ENCODE measurements at regions not wholly inside any gene's neighbourhood (a gene's known extent, or its start where the extent isn't known, plus 50 kb on each side); places are given as distances from the start of the nearest gene placed in this dataset.
"Not testable (repeated sequence)": the region's sequence is repeated elsewhere in the genome, so short reads cannot be mapped to it uniquely, and the experiment has no call there.

- no TSS peak for BruUV-seq (replicated peaks)
- ChIA-PET POLR2A (ENCODE audit: low non-redundant PET) (no interaction called here), CTCF (no interaction called here)
- Histone ChIP-seq H3K4me3 (ENCODE audit: low read depth, low read length, poor library complexity, severe bottlenecking) (no peak overlapping the region), H3K9me3 (ENCODE audit: low read depth, low read length, poor library complexity, severe bottlenecking) (no peaks in the 10 kb centered on the region), H3K36me3 (ENCODE audit: insufficient read depth, low read length, poor library complexity, severe bottlenecking) (no peaks in the 10 kb centered on the region), H3K4me1 (ENCODE audit: insufficient read depth, low read length, poor library complexity, severe bottlenecking) (no peaks in the 10 kb centered on the region), H3K27ac (ENCODE audit: low read depth, low read length, poor library complexity, severe bottlenecking) (no peak overlapping the region), H3K27me3 (replicated peaks; ENCODE audit: insufficient read depth, low read depth, low read length, poor library complexity) (no peaks in the 10 kb centered on the region)
- DNase-seq (ENCODE audit: low spot score) = no peak
- intact Hi-C loops (cut with micrococcal nuclease; ENCODE audit: unreplicated experiment) = no loop called here
- TF ChIP-seq CTCF (conservative IDR thresholded peaks at IDR 0.05; ENCODE audit: low read depth, low read length) (no peak), EZH2 (IDR thresholded peaks at IDR 0.05; ENCODE audit: borderline replicate concordance, low read depth, low read length, poor library complexity, severe bottlenecking) (no peak)
Observed at GRCh38 chr12:94829552-94829951, 173.9 kb downstream of the NDUFA12 start.

- Histone ChIP-seq H3K36me3 (ENCODE audit: insufficient read depth, low read length, poor library complexity, severe bottlenecking) (no peaks in the 10 kb centered on the region), H3K4me1 (ENCODE audit: insufficient read depth, low read length, poor library complexity, severe bottlenecking) (no peaks in the 10 kb centered on the region), H3K4me3 (ENCODE audit: low read depth, low read length, poor library complexity, severe bottlenecking) (no peak overlapping the region), H3K27ac (ENCODE audit: low read depth, low read length, poor library complexity, severe bottlenecking) (no peak overlapping the region), H3K9me3 (ENCODE audit: low read depth, low read length, poor library complexity, severe bottlenecking) (peaks cover 4% of the 10 kb centered on the region), H3K27me3 (replicated peaks; ENCODE audit: insufficient read depth, low read depth, low read length, poor library complexity) (no peaks in the 10 kb centered on the region)
- DNase-seq (ENCODE audit: low spot score) = peak; percentile 13
- ChIA-PET CTCF (no interaction called here), POLR2A (ENCODE audit: low non-redundant PET) (no interaction called here)
- no TSS peak for BruUV-seq (replicated peaks)
- no peak for TF ChIP-seq EZH2 (IDR thresholded peaks at IDR 0.05; ENCODE audit: borderline replicate concordance, low read depth, low read length, poor library complexity, severe bottlenecking)
- TF ChIP-seq CTCF (conservative IDR thresholded peaks at IDR 0.05; ENCODE audit: low read depth, low read length) = no peak
- intact Hi-C loops (cut with micrococcal nuclease; ENCODE audit: unreplicated experiment) = no loop called here
Observed at GRCh38 chr12:94819011-94819410, 168.7 kb upstream of the TMCC3 start.

GRCh38 chr12:94817695-94818075 lies 167.3 kb upstream of the TMCC3 start:
- no peak overlapping the region for H3K27ac ChIP-seq (ENCODE audit: low read depth, low read length, poor library complexity, severe bottlenecking)
- H3K9me3 ChIP-seq (ENCODE audit: low read depth, low read length, poor library complexity, severe bottlenecking) = peaks cover 16% of the 10 kb centered on the region
- intact Hi-C loops (cut with micrococcal nuclease; ENCODE audit: unreplicated experiment) = no loop called here
- no TSS peak for BruUV-seq (replicated peaks)
- TF ChIP-seq CTCF (conservative IDR thresholded peaks at IDR 0.05; ENCODE audit: low read depth, low read length) = no peak
- TF ChIP-seq EZH2 (IDR thresholded peaks at IDR 0.05; ENCODE audit: borderline replicate concordance, low read depth, low read length, poor library complexity, severe bottlenecking) = no peak
- CTCF ChIA-PET = no interaction called here
- no peak overlapping the region for H3K4me3 ChIP-seq (ENCODE audit: low read depth, low read length, poor library complexity, severe bottlenecking)
- H3K36me3 ChIP-seq (ENCODE audit: insufficient read depth, low read length, poor library complexity, severe bottlenecking) = no peaks in the 10 kb centered on the region
- POLR2A ChIA-PET (ENCODE audit: low non-redundant PET) = no interaction called here
- H3K27me3 ChIP-seq (replicated peaks; ENCODE audit: insufficient read depth, low read depth, low read length, poor library complexity) = no peaks in the 10 kb centered on the region
- DNase-seq (ENCODE audit: low spot score) = no peak
- no peaks in the 10 kb centered on the region for H3K4me1 ChIP-seq (ENCODE audit: insufficient read depth, low read length, poor library complexity, severe bottlenecking)

GRCh38 chr12:94817201-94817600 lies 166.8 kb upstream of the TMCC3 start:
- POLR2A ChIA-PET (ENCODE audit: low non-redundant PET); H3K27me3 ChIP-seq (replicated peaks; ENCODE audit: insufficient read depth, low read depth, low read length, poor library complexity); CTCF ChIA-PET; DNase-seq (ENCODE audit: low spot score); H3K4me1 ChIP-seq (ENCODE audit: insufficient read depth, low read length, poor library complexity, severe bottlenecking); H3K4me3 ChIP-seq (ENCODE audit: low read depth, low read length, poor library complexity, severe bottlenecking); H3K27ac ChIP-seq (ENCODE audit: low read depth, low read length, poor library complexity, severe bottlenecking); H3K36me3 ChIP-seq (ENCODE audit: insufficient read depth, low read length, poor library complexity, severe bottlenecking); BruUV-seq (replicated peaks); intact Hi-C loops (cut with micrococcal nuclease; ENCODE audit: unreplicated experiment): not testable (repeated sequence)
- peaks cover 21% of the 10 kb centered on the region for H3K9me3 ChIP-seq (ENCODE audit: low read depth, low read length, poor library complexity, severe bottlenecking)

- intact Hi-C loops (cut with micrococcal nuclease; ENCODE audit: unreplicated experiment); BruUV-seq (replicated peaks); H3K4me3 ChIP-seq (ENCODE audit: low read depth, low read length, poor library complexity, severe bottlenecking); H3K27me3 ChIP-seq (replicated peaks; ENCODE audit: insufficient read depth, low read depth, low read length, poor library complexity); H3K27ac ChIP-seq (ENCODE audit: low read depth, low read length, poor library complexity, severe bottlenecking); POLR2A ChIA-PET (ENCODE audit: low non-redundant PET); CTCF ChIA-PET; H3K36me3 ChIP-seq (ENCODE audit: insufficient read depth, low read length, poor library complexity, severe bottlenecking); H3K4me1 ChIP-seq (ENCODE audit: insufficient read depth, low read length, poor library complexity, severe bottlenecking); DNase-seq (ENCODE audit: low spot score): not testable (repeated sequence)
- peaks cover 25% of the 10 kb centered on the region for H3K9me3 ChIP-seq (ENCODE audit: low read depth, low read length, poor library complexity, severe bottlenecking)
Observed at GRCh38 chr12:94816746-94817145, 166.4 kb upstream of the TMCC3 start.

Data from A673 (cell line).